ENCODE measurements at regions not wholly inside any gene's neighbourhood (a gene's known extent, or its start where the extent isn't known, plus 50 kb on each side); places are given as distances from the start of the nearest gene placed in this dataset.

DNA sequence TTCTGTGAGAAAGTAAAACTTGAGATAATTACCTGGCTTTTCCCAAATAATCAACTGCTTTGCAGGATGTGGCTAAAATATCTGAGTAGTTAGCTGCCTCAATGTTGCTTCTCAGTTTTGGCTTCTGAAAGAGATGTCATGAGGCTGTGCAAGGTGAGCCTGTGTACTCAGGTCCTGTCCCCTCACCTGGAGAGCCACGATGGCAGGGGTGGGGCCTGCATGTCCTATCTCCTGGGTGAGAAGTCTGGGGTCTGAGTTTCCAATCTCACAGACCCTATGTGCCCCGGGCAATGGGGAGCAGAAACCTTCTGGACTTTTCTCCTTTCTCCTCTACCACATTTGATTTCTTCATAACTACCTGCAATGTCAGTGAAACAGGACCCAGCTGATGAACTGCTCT is 338.6 kb upstream of the B3GAT1 start:
- DNase-seq (ENCODE audit: low read depth in 2 of 2) = no peak

GRCh38 chr11:134749040-134749839 is 337.2 kb upstream of the B3GAT1 start:
- DNase-seq (ENCODE audit: low read depth in 2 of 2) = no peak

GRCh38 chr11:134746609-134747008 is 334.6 kb upstream of the B3GAT1 start:
- DNase-seq (ENCODE audit: low read depth in 2 of 2) = no peak

- no peak for DNase-seq (ENCODE audit: low read depth in 2 of 2)
Measured at GRCh38 chr11:134745456-134745855, 333.4 kb upstream of the B3GAT1 start.

DNA sequence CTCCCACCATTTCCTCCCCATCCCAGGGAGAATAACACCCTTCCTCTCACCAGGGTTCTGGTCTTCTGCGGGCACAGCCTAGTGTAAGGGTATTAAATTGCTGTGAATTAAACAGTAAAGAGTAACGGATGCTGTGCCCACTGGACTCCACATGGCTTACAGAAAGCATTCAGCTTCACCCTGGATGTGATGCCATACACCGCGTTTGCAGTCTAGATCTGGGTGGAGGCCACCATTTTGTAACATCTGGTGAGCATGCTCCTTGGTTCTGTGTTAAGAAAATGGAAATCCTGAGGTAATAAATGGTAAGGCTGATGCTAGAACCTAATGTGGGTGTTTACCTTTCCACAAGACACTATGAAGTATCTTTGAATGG is 331.8 kb upstream of the B3GAT1 start:
- DNase-seq (ENCODE audit: low read depth in 2 of 2) = no peak

DNA sequence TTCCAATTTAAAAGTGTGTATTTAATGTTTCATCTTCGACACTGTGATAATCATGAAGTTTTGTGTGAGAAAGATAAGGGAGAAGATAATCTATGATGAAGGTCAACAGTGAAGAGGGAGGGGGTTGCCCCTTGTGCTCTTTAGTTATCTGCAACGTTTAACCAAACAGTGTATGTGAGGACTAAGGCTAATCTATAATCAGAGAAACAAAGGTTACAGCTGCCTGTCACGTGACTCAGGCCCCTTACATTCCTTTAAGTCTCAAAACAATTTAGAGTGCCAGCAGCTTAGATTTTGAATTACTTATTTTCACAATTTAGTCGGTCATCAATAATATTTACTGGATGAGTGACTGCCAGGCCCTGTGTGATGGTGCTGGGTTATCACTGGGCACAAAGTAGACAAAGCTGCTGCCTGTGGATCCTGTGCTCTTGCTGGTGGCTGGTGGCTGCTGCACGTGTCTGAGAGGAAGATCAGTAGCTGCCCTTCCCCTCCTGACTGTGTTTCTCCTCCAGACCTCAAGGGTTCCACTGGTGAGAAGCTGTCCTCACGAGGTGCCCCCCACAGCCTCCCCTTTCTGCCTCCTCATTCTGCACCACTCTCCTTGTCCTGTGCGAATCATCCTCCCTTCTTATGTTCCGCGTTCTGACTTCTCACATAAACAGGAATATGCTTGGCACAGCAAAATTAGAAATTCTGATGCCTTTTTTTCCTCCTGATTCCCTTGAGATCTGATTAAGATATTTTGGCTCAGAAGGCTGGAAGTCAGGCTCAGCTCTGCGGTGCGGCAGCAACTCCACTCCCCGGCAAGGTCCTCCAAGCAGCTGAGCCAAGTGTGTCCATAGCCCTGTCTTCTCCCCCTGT is 331.1 kb upstream of the B3GAT1 start:
- no peak for DNase-seq (ENCODE audit: low read depth in 2 of 2)

DNA sequence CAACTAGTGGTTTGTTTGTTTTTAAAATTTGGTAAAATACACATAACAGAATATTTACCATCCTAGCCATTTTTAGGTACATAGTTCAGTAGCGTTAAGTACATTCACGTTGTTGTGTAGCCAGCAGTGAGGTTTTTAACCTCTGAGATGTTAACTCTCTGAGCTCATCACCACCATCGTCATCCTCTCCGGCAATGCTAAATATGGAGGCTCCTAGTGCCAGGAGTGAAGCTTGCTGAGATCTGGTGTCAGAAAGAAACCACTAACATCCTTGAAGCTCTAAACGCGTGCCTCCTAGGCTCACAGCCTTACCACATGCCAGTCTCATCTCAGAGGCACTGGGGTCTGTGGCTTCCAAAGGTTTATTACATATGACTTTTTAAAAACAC is 330.2 kb upstream of the B3GAT1 start:
- DNase-seq (ENCODE audit: low read depth in 2 of 2) = no peak

GRCh38 chr11:134741453-134742223 is 329.6 kb upstream of the B3GAT1 start:
- DNase-seq (ENCODE audit: low read depth in 2 of 2) = no peak

GRCh38 chr11:134740590-134741261 is 328.7 kb upstream of the B3GAT1 start:
- DNase-seq (ENCODE audit: low read depth in 2 of 2) = no peak

- DNase-seq (ENCODE audit: low read depth in 2 of 2) = no peak
Measured at GRCh38 chr11:134739136-134739535, 327.1 kb upstream of the B3GAT1 start.

- DNase-seq (ENCODE audit: low read depth in 2 of 2) = no peak
Measured at GRCh38 chr11:134738581-134738980, 326.5 kb upstream of the B3GAT1 start.

- no peak for DNase-seq (ENCODE audit: low read depth in 2 of 2)
Measured at GRCh38 chr11:134737563-134738510, 325.8 kb upstream of the B3GAT1 start.

DNA sequence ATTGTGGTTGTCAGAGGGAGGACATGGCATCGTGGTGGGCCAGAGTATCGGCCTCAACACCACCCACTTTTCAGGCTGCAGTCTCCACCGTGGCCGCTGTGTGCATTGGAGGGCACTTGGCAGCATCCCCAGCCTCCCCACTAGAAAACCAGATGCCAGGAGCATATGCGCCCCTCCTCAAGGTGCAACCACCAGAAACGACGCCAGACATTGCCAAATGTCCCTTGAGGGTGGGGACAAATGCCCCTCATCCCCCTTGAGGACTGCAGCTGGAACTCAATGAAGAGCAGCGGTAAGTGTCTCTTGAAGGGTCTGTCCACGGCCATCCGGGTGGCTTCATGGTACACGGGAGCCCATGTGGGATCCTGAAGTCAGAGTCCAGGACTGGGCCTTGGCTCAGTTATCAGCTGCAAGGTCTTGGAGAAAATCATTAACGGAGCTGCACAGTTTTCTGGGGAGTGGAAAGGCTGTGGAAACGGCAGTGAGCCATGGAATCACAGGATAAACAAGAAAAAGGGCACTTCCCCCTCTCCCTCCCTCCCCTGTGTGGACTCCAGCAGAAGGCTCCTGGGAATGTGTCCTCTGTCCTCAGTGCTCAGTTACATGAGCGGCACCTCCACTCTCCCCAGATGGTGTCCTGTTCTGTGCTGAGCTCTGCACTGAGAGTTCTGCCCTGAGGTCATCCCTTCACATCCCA is 324.4 kb upstream of the B3GAT1 start:
- DNase-seq (ENCODE audit: low read depth in 2 of 2) = no peak

GRCh38 chr11:134734894-134735293 is 322.9 kb upstream of the B3GAT1 start:
- DNase-seq (ENCODE audit: low read depth in 2 of 2) = no peak

DNA sequence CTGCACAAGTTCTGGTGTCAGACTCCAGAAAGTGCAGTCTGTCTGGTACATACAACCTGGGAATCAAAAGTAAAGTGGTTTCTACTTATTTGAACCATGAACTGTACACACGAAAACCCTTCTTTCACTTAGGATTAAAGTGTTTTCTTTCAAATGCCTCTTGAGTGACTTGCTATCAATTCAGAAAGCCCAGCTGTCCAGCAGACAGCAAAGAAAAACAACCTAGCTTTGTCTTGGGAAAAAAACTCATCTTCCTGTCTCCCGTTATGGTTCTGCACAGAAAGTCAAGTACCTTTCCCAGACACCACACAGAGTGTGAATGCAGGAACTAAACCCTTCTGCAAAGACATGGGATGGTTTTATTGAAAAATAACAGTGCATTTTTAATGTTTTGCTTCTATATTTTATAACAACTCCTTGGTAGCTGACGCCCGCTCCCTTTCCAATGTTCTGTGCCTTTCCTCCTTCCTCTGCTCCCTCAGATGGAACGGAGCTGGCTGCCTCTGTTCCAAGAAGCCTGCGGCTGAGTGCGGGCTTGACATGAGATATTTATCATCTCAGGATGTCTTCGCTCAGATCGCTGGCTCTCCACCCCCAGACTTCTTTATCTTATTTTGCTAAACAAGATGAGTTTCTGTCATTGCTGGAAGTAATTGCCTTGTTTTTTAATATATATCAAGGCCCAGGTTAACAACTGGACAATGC is 322.3 kb upstream of the B3GAT1 start:
- DNase-seq (ENCODE audit: low read depth in 2 of 2) = no peak

DNA sequence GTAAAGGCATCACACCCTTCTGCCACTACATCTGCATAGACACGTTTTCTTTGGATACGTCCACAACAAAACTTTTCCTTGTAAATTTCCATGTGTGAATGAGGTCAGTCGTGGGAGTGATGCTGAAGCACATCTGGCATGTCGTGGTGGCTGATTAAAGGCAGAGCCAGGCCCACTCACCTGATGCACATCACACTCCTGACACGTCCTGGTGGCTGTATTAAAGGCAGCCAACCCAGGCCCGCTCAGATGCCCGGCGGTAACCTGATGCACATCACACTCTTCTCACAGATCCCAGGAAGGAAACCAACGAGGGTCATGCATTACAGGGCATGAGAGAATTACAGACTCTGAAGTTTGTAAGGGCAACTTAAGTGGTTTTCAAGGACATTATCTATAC is 321.6 kb upstream of the B3GAT1 start:
- no peak for DNase-seq (ENCODE audit: low read depth in 2 of 2)

DNA sequence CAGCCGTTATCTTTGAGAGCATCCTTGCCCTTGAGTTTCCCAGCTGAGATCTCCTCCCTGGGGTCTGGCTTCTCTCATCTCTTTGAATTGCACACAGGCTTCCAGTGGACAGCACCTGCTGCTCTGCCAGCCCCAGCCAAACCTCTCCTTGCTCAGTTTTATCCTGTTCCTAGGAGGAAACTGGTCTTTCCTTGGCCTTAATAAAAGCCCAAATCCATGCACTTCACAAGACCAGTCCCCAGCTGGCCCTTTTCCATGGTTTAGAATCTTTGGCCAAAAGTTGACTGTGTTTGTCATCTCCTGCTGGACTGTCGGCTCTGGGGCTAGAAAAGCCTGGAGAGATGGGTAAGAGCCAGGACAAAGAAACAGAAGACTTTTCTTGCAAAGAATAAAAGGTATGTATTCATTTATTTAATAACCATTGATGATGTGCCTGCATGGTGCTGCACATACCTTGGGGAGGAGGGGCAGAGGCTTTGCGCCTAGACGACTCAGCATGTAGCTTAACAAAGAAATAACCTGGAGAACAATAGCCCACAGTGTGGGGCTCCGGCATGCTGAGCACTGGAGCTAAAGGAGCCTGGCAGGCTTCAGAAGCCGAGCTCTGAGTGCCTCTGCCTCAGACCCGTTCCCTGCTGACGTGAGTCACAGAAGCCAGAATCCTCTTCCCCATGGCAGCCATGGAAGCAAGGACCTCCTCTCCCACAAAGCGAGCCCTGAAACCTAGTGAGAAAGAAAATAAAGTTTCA is 319.3 kb upstream of the B3GAT1 start:
- no peak for DNase-seq (ENCODE audit: low read depth in 2 of 2)

- DNase-seq (ENCODE audit: low read depth in 2 of 2) = no peak
Measured at GRCh38 chr11:134730561-134731212, 318.6 kb upstream of the B3GAT1 start.

Measured in stimulated activated CD4-positive, alpha-beta T cell treated with anti-CD3 and anti-CD28 coated beads, Interleukin-1b, Interleukin-23, amount 100 ng/mL, for 4 hours (primary cell).